CD4-positive, alpha-beta memory T cell (primary cell): ENCODE measurements at regions not wholly inside any gene's neighbourhood (a gene's known extent, or its start where the extent isn't known, plus 50 kb on each side); places are given as distances from the start of the nearest gene placed in this dataset.
"Not testable (repeated sequence)": the region's sequence is repeated elsewhere in the genome, so short reads cannot be mapped to it uniquely, and the experiment has no call there.

Experiments used
- CTCF ChIA-PET: fragments of 350-600 bp; sonication (Branson Sonifier 250); formaldehyde crosslinking; loops from one replicate; lab custom pipeline; 2021; ENCODE audit warnings: inconsistent platforms; ENCODE audit not compliant: partially characterized antibody; lab: Charles Lee
- POLR2A ChIA-PET: fragments of 350-600 bp; sonication (Branson Sonifier 250); formaldehyde crosslinking; loops from one replicate; lab custom pipeline; 2021; ENCODE audit not compliant: partially characterized antibody; lab: Charles Lee
- DNase-seq, 5 donors: peaks; one replicate each; pipeline versions ENCODE4 v3.0.0 to v3.0.0-alpha.2; 2020 to 2022; ENCODE audit warnings: mixed read lengths in 1 of 5
- H3K27ac ChIP-seq: one replicate; pipeline ENCODE4 v1.7.0; 2013; ENCODE audit warnings: low read depth, low read length
- H3K27me3 ChIP-seq: 2 replicates; pipeline ENCODE4 v1.7.0; 2013; ENCODE audit warnings: mild to moderate bottlenecking, low read length, moderate library complexity; ENCODE audit not compliant: insufficient read depth
- H3K36me3 ChIP-seq: 2 replicates; pipeline ENCODE4 v1.7.0; 2013; ENCODE audit warnings: mild to moderate bottlenecking, low read length, moderate library complexity; ENCODE audit not compliant: insufficient read depth
- H3K4me1 ChIP-seq: 2 replicates; pipeline ENCODE4 v1.7.0; 2013; ENCODE audit warnings: mild to moderate bottlenecking, low read length, moderate library complexity; ENCODE audit not compliant: insufficient read depth
- H3K4me3 ChIP-seq, 2 donors: one replicate each; pipeline ENCODE4 v1.7.0; 2013; ENCODE audit warnings: low read length in 2 of 2, mild to moderate bottlenecking in 1 of 2
- H3K9me3 ChIP-seq, 2 donors: one replicate each; pipeline ENCODE4 v1.7.0; 2013; ENCODE audit warnings: low read length in 2 of 2, control low read depth in 1 of 2; ENCODE audit not compliant: control insufficient read depth in 1 of 2
- H3K27ac Mint-ChIP-seq, 7 donors: one replicate each; pipeline ENCODE4 v1.8.0; 2020 to 2021; ENCODE audit warnings: mixed read lengths in 7 of 7, mild to moderate bottlenecking in 6 of 7, inconsistent platforms in 3 of 7, moderate library complexity in 3 of 7
- H3K27me3 Mint-ChIP-seq, 2 donors: one replicate each; pipeline ENCODE4 v1.8.0; 2020 to 2021; ENCODE audit warnings: mixed read lengths in 2 of 2
- H3K36me3 Mint-ChIP-seq, 2 donors: one replicate each; pipeline ENCODE4 v1.8.0; 2020 to 2021; ENCODE audit warnings: mixed read lengths in 2 of 2, inconsistent platforms in 1 of 2, mild to moderate bottlenecking in 1 of 2
- H3K4me1 Mint-ChIP-seq, 4 donors: one replicate each; pipeline ENCODE4 v1.8.0; 2020 to 2021; ENCODE audit warnings: mixed read lengths in 4 of 4, mild to moderate bottlenecking in 1 of 4
- H3K4me3 Mint-ChIP-seq, 8 donors: one replicate each; pipeline ENCODE4 v1.8.0; 2020 to 2021; ENCODE audit warnings: mixed read lengths in 8 of 8, mild to moderate bottlenecking in 7 of 8, moderate library complexity in 6 of 8, inconsistent platforms in 3 of 8
- H3K9me3 Mint-ChIP-seq, 8 donors: one replicate each; pipeline ENCODE4 v1.8.0; 2020 to 2021; ENCODE audit warnings: mixed read lengths in 8 of 8, mild to moderate bottlenecking in 5 of 8, inconsistent platforms in 3 of 8, moderate library complexity in 1 of 8
- intact Hi-C: fragments of 100-400 bp; cut with micrococcal nuclease; formaldehyde crosslinking; loops from one replicate; pipeline ENCODE4 v1.15.1; 2023

GRCh38 chr2:234249034-234249735, 198.7 kb downstream of the SPP2 start:
- H3K27ac Mint-ChIP-seq, result no peak overlapping the region
- CTCF ChIA-PET, result interaction anchor here (0.6 kb wide), 1 partner anchor 296 kb away, joined by 3 read pairs; no protein-coding TSS in a partner anchor

GRCh38 chr2:234248213-234248710, 197.8 kb downstream of the SPP2 start:
- peaks cover 9 to 16% (median 11%) of the 10 kb centered on the region in 4 donors for H3K4me1 Mint-ChIP-seq

More at GRCh38 chr2:234249034-234249735, 198.7 kb downstream of the SPP2 start:
- intact Hi-C loops, result no loop called here
- Mint-ChIP-seq H3K4me1 (peaks cover 2 to 9% (median 4%) of the 10 kb centered on the region in 4 donors), H3K27me3 (no peaks in the 10 kb centered on the region), H3K9me3 (no peaks in the 10 kb centered on the region), H3K36me3 (no peaks in the 10 kb centered on the region), H3K4me3 (no peak overlapping the region)
- Histone ChIP-seq H3K27ac (no peak overlapping the region), H3K4me1 (peaks cover 4% of the 10 kb centered on the region), H3K27me3 (no peaks in the 10 kb centered on the region), H3K36me3 (no peaks in the 10 kb centered on the region), H3K4me3 (no peak overlapping the region), H3K9me3 (no peaks in the 10 kb centered on the region)
- DNase-seq, result no peak
- POLR2A ChIA-PET, result no interaction called here

GRCh38 chr2:234247453-234248180, 197.1 kb downstream of the SPP2 start:
- H3K9me3 ChIP-seq, result no peaks in the 10 kb centered on the region
- CTCF ChIA-PET, result no interaction called here
- Mint-ChIP-seq H3K27ac (no peak overlapping the region), H3K4me3 (no peak overlapping the region), H3K36me3 (no peaks in the 10 kb centered on the region), H3K4me1 (peaks cover 9 to 18% (median 11%) of the 10 kb centered on the region in 4 donors), H3K27me3 (no peaks in the 10 kb centered on the region), H3K9me3 (no peaks in the 10 kb centered on the region)
- POLR2A ChIA-PET, result no interaction called here
- no peak overlapping the region for H3K27ac ChIP-seq
- no peaks in the 10 kb centered on the region for H3K36me3 ChIP-seq
- no peaks in the 10 kb centered on the region for H3K27me3 ChIP-seq
- intact Hi-C loops, result no loop called here
- no peak overlapping the region for H3K4me3 ChIP-seq
- DNase-seq, result no peak
- H3K4me1 ChIP-seq, result peaks cover 11% of the 10 kb centered on the region

More at GRCh38 chr2:234248213-234248710, 197.8 kb downstream of the SPP2 start:
- intact Hi-C loops, H3K27ac ChIP-seq, H3K4me3 ChIP-seq, H3K27me3 ChIP-seq, H3K4me3 Mint-ChIP-seq, H3K9me3 ChIP-seq, H3K9me3 Mint-ChIP-seq, H3K36me3 Mint-ChIP-seq, H3K36me3 ChIP-seq, POLR2A ChIA-PET, DNase-seq, CTCF ChIA-PET, H3K27me3 Mint-ChIP-seq, H3K27ac Mint-ChIP-seq: not testable (repeated sequence)
- H3K4me1 ChIP-seq, result peaks cover 11% of the 10 kb centered on the region

GRCh38 chr2:234245945-234246344, 195.4 kb downstream of the SPP2 start:
- Histone ChIP-seq H3K4me3 (no peak overlapping the region), H3K36me3 (no peaks in the 10 kb centered on the region), H3K27ac (no peak overlapping the region), H3K9me3 (no peaks in the 10 kb centered on the region), H3K27me3 (no peaks in the 10 kb centered on the region), H3K4me1 (peaks cover 11% of the 10 kb centered on the region)
- POLR2A ChIA-PET, result interaction anchor here (0.6 kb wide), 1 partner anchor 17 kb away, joined by 4 read pairs; no protein-coding TSS in a partner anchor
- no peak overlapping the region for H3K4me3 Mint-ChIP-seq
- H3K36me3 Mint-ChIP-seq, result no peaks in the 10 kb centered on the region
- DNase-seq, result no peak
- H3K4me1 Mint-ChIP-seq, result peaks cover 9 to 18% (median 11%) of the 10 kb centered on the region in 4 donors
- peak overlapping the region in 1 of 7 donors; percentile 17 for H3K27ac Mint-ChIP-seq
- intact Hi-C loops, result no loop called here
- no peaks in the 10 kb centered on the region for H3K27me3 Mint-ChIP-seq
- peaks cover 0 to under 1% (median 0%) of the 10 kb centered on the region in 8 donors for H3K9me3 Mint-ChIP-seq
- CTCF ChIA-PET, result interaction anchor here (0.5 kb wide), 1 partner anchor 109 kb away, joined by 3 read pairs; no protein-coding TSS in a partner anchor

- no peaks in the 10 kb centered on the region for H3K27me3 ChIP-seq
- Mint-ChIP-seq H3K4me3 (peak overlapping the region; percentile 66 to 86 (median 81)), H3K9me3 (peaks cover 0 to 12% (median under 1%) of the 10 kb centered on the region in 8 donors), H3K27me3 (no peaks in the 10 kb centered on the region), H3K36me3 (no peaks in the 10 kb centered on the region), H3K27ac (peak overlapping the region; percentile 44 to 91 (median 76)), H3K4me1 (peaks cover 9 to 18% (median 11%) of the 10 kb centered on the region in 4 donors)
- intact Hi-C loops, result no loop called here
- no peak overlapping the region for H3K4me3 ChIP-seq
- H3K36me3 ChIP-seq, result no peaks in the 10 kb centered on the region
- CTCF ChIA-PET, result interaction anchor here (1.1 kb wide), 1 partner anchor 46 kb away, joined by 3 read pairs; no protein-coding TSS in a partner anchor
- peak overlapping the region; percentile 15 for H3K27ac ChIP-seq
- DNase-seq, result peak in 1 of 5 donors; percentile 24
- H3K9me3 ChIP-seq, result no peaks in the 10 kb centered on the region
- POLR2A ChIA-PET, result no interaction called here
- peaks cover 11% of the 10 kb centered on the region for H3K4me1 ChIP-seq
These were observed 193.5 kb downstream of the SPP2 start for GRCh38 chr2:234243871-234244565.

GRCh38 chr2:234242459-234242836, 191.9 kb downstream of the SPP2 start:
- Histone ChIP-seq H3K4me1 (peaks cover 11% of the 10 kb centered on the region), H3K4me3 (no peak overlapping the region), H3K27me3 (no peaks in the 10 kb centered on the region), H3K9me3 (no peaks in the 10 kb centered on the region), H3K36me3 (no peaks in the 10 kb centered on the region), H3K27ac (no peak overlapping the region)
- no peak overlapping the region for H3K4me3 Mint-ChIP-seq
- H3K27ac Mint-ChIP-seq, result no peak overlapping the region
- ChIA-PET CTCF (interaction anchor here (1.0 to 1.2 kb wide), 4 partner anchors 46 to 259 kb away, joined by 3 read pairs; no protein-coding TSS in a partner anchor), POLR2A (no interaction called here)
- H3K4me1 Mint-ChIP-seq, result peaks cover 9 to 18% (median 11%) of the 10 kb centered on the region in 4 donors
- peaks cover 0 to 12% (median 1%) of the 10 kb centered on the region in 8 donors for H3K9me3 Mint-ChIP-seq
- intact Hi-C loops, result no loop called here
- no peaks in the 10 kb centered on the region for H3K36me3 Mint-ChIP-seq
- no peaks in the 10 kb centered on the region for H3K27me3 Mint-ChIP-seq
- DNase-seq, result no peak
